ENCODE measurements at regions not wholly inside any gene's neighbourhood (a gene's known extent, or its start where the extent isn't known, plus 50 kb on each side); places are given as distances from the start of the nearest gene placed in this dataset.
A peak's percentile ranks its signal among the peaks of the same experiment; 100 is the strongest.
"Not testable (repeated sequence)": the region's sequence is repeated elsewhere in the genome, so short reads cannot be mapped to it uniquely, and the experiment has no call there.

DNA sequence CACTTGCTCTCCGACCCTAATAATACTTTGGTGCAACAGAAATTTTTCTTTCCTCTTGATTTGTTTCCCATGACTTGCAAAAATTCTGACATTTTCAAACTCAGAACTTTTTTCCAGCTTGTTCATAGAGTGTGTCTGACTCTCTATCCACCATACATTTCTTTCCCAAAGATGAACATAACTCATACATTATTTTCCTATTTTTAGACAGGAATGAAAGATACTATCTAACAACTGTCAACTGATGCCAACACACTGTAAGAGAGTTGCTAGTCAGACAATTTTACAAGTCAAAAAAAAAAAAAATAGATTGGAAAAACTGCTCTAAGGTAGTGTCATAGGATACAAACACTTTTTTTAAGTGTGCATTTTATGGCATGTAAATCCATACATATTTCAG lies 1001.0 kb upstream of the WWC1 start:
- Histone ChIP-seq H3K9me3 (ENCODE audit: low read depth) (no peaks in the 10 kb centered on the region), H3K4me1 (ENCODE audit: low read depth) (no peaks in the 10 kb centered on the region), H3K27me3 (no peaks in the 10 kb centered on the region), H3K27ac (no peak overlapping the region), H3K4me3 (no peak overlapping the region), H3K36me3 (no peaks in the 10 kb centered on the region)
- TF ChIP-seq, protein P1, sequence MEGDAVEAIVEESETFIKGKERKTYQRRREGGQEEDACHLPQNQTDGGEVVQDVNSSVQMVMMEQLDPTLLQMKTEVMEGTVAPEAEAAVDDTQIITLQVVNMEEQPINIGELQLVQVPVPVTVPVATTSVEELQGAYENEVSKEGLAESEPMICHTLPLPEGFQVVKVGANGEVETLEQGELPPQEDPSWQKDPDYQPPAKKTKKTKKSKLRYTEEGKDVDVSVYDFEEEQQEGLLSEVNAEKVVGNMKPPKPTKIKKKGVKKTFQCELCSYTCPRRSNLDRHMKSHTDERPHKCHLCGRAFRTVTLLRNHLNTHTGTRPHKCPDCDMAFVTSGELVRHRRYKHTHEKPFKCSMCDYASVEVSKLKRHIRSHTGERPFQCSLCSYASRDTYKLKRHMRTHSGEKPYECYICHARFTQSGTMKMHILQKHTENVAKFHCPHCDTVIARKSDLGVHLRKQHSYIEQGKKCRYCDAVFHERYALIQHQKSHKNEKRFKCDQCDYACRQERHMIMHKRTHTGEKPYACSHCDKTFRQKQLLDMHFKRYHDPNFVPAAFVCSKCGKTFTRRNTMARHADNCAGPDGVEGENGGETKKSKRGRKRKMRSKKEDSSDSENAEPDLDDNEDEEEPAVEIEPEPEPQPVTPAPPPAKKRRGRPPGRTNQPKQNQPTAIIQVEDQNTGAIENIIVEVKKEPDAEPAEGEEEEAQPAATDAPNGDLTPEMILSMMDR (IDR thresholded peaks at IDR 0.05; ENCODE audit: low read depth, low read length) = no peak
- DNase-seq (ENCODE audit: low read depth in 1 of 2, low spot score in 1 of 2) = no peak

DNA sequence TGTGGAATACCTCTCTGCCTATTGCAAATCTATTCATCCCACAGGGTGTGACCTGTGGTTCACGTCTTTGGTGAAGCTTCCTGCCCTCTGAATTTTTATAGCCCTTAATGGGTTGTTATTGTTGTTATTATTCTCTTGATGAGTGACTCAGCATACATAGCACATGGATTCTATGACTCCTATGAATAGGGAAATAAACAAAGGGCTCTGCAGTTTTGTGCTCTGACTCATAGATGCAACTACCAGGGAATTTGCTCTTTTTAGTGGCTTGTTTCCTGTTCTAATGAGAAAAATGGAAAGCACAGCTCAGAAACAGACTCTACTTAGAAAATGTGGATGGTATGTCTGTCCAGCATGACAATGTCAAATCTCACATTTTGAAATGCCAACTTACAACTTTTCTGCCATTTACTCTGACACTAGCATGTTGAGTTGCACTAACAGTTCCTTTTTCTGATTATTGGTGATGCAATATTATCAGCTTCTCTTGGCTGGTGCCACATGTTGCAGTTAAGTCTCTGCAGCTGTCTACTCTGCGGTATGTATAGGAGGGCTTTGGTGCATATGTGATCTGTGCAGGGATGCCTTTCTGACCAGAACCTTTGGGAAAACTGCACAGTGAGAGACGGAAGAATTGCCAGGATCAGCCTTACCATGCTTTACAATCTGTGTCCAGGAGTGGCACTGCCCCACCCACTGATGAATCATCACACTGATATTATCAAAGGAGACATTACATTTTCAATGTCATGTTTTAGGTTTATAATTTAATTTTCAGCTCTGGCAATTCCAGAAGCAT lies 996.4 kb upstream of the WWC1 start:
- Histone ChIP-seq H3K27me3 (no peaks in the 10 kb centered on the region), H3K9me3 (ENCODE audit: low read depth) (no peaks in the 10 kb centered on the region), H3K4me3 (no peak overlapping the region), H3K27ac (no peak overlapping the region), H3K36me3 (no peaks in the 10 kb centered on the region), H3K4me1 (ENCODE audit: low read depth) (peaks cover 4% of the 10 kb centered on the region)
- DNase-seq (ENCODE audit: low read depth in 1 of 2, low spot score in 1 of 2) = peak in 1 of 2 donors; percentile 83
- TF ChIP-seq, protein P1 (IDR thresholded peaks at IDR 0.05; ENCODE audit: low read depth, low read length) = no peak

DNA sequence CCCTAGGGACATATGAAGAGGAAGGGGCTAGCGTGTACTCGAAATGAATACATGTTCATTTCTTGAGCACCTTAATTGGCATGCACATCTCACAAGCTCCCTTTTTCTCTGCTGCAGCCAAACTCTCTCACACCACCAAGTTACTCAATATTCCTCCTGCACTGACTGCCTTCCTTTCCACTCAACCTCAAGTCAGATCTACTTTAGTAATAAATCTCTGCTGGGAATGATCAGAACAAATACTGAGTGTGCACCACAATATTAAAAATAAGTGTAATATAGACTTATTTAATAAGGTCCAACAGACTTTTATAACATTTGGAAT lies 995.8 kb upstream of the WWC1 start:
- TF ChIP-seq, protein P1 (IDR thresholded peaks at IDR 0.05; ENCODE audit: low read depth, low read length) = no peak
- Histone ChIP-seq H3K9me3 (ENCODE audit: low read depth) (no peaks in the 10 kb centered on the region), H3K27ac (no peak overlapping the region), H3K4me1 (ENCODE audit: low read depth) (peaks cover 4% of the 10 kb centered on the region), H3K27me3 (no peaks in the 10 kb centered on the region), H3K36me3 (no peaks in the 10 kb centered on the region), H3K4me3 (no peak overlapping the region)
- peak in 1 of 2 donors; percentile 36 for DNase-seq (ENCODE audit: low read depth in 1 of 2, low spot score in 1 of 2)

- DNase-seq (ENCODE audit: low read depth in 1 of 2, low spot score in 1 of 2) = no peak
- Histone ChIP-seq H3K27ac (no peak overlapping the region), H3K9me3 (ENCODE audit: low read depth) (no peaks in the 10 kb centered on the region), H3K27me3 (no peaks in the 10 kb centered on the region), H3K36me3 (no peaks in the 10 kb centered on the region), H3K4me3 (no peak overlapping the region), H3K4me1 (ENCODE audit: low read depth) (peaks cover 4% of the 10 kb centered on the region)
- TF ChIP-seq, protein P1 (IDR thresholded peaks at IDR 0.05; ENCODE audit: low read depth, low read length) = no peak
These were observed 995.4 kb upstream of the WWC1 start for GRCh38 chr5:167296066-167296465.

- no peak for DNase-seq (ENCODE audit: low read depth in 1 of 2, low spot score in 1 of 2)
- H3K9me3 ChIP-seq (ENCODE audit: low read depth) = no peaks in the 10 kb centered on the region
- H3K36me3 ChIP-seq = no peaks in the 10 kb centered on the region
- no peaks in the 10 kb centered on the region for H3K27me3 ChIP-seq
- TF ChIP-seq, protein P1 (IDR thresholded peaks at IDR 0.05; ENCODE audit: low read depth, low read length) = no peak
- H3K27ac ChIP-seq = no peak overlapping the region
- H3K4me1 ChIP-seq (ENCODE audit: low read depth) = peaks cover 4% of the 10 kb centered on the region
- H3K4me3 ChIP-seq = no peak overlapping the region
These were observed 994.8 kb upstream of the WWC1 start for GRCh38 chr5:167296661-167297060.

DNA sequence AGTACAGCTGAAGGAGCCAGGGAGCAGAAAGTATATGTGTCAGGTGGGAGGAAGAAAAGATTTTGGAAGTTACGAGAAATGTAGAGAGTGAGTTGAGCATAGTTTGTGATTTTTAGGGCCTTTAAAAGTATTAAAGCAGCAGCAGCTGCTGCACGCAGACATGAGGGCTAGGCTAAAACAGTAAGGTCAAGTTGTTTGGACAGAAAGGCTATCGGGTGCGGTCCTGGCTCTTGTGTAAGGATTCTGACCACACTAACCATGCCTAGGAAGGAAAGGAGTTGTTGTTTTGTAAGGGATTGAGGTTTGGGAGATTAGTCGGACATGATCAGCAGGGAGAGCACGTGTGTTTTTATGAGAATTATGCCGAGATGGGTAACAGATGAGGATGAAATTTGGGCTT lies 991.6 kb upstream of the WWC1 start:
- DNase-seq (ENCODE audit: low read depth in 1 of 2, low spot score in 1 of 2); H3K4me3 ChIP-seq; H3K27me3 ChIP-seq; H3K27ac ChIP-seq; H3K9me3 ChIP-seq (ENCODE audit: low read depth); H3K4me1 ChIP-seq (ENCODE audit: low read depth); H3K36me3 ChIP-seq: not testable (repeated sequence)

All from cardiac muscle cell (in vitro differentiated cells and primary cell).